Neural progenitor cell (in vitro differentiated cells): ENCODE measurements at regions not wholly inside any gene's neighbourhood (a gene's known extent, or its start where the extent isn't known, plus 50 kb on each side); places are given as distances from the start of the nearest gene placed in this dataset.

Experiments used
- DNase-seq: peaks from one replicate; pipeline ENCODE4 v3.0.0-alpha.2; 2016; ENCODE audit warnings: low spot score
- H2AFZ ChIP-seq: fragments of 200-600 bp; sonication (generic); replicated peaks from 2 replicates; pipeline ENCODE4 v1.6.1; 2016; ENCODE audit warnings: antibody characterized with exemption
- H3F3A ChIP-seq: fragments of 200-600 bp; sonication (generic); 2 replicates; pipeline ENCODE4 v1.6.1; 2016; ENCODE audit warnings: antibody characterized with exemption, low read depth
- H3K27ac ChIP-seq: fragments of 200-600 bp; sonication (generic); 2 replicates; pipeline ENCODE4 v1.5.1; 2016; ENCODE audit warnings: mild to moderate bottlenecking
- H3K27me3 ChIP-seq: fragments of 200-600 bp; sonication (generic); 2 replicates; pipeline ENCODE4 v1.6.1; 2016; ENCODE audit warnings: mild to moderate bottlenecking, moderate library complexity
- H3K36me3 ChIP-seq: fragments of 200-600 bp; sonication (generic); 2 replicates; pipeline ENCODE4 v1.5.1; 2016
- H3K4me1 ChIP-seq: fragments of 200-600 bp; sonication (generic); 2 replicates; pipeline ENCODE4 v1.6.1; 2016; ENCODE audit warnings: mixed run types
- H3K4me2 ChIP-seq: fragments of 200-600 bp; sonication (generic); 2 replicates; pipeline ENCODE4 v1.6.1; 2016
- H3K4me3 ChIP-seq: fragments of 200-600 bp; sonication (generic); 2 replicates; pipeline ENCODE4 v1.5.1; 2016
- H3K79me2 ChIP-seq: fragments of 200-600 bp; sonication (generic); 2 replicates; pipeline ENCODE4 v1.6.1; 2016; ENCODE audit warnings: low read depth
- H3K9ac ChIP-seq: fragments of 200-600 bp; sonication (generic); 2 replicates; pipeline ENCODE4 v1.6.1; 2016
- H3K9me3 ChIP-seq: fragments of 200-600 bp; sonication (generic); 2 replicates; pipeline ENCODE4 v1.5.1; 2016; ENCODE audit warnings: low read depth
- H4K20me1 ChIP-seq: fragments of 200-600 bp; sonication (generic); 2 replicates; pipeline ENCODE4 v1.6.1; 2016; ENCODE audit warnings: low read depth
- H3K27ac Mint-ChIP-seq: 3 replicates; pipeline ENCODE4 v1.8.0; 2021; ENCODE audit warnings: mixed read lengths
- H3K27me3 Mint-ChIP-seq: 2 replicates; pipeline ENCODE4 v1.8.0; 2022; ENCODE audit warnings: low read depth, mild to moderate bottlenecking, inconsistent platforms, moderate library complexity, mixed read lengths; ENCODE audit not compliant: insufficient read depth
- H3K36me3 Mint-ChIP-seq: 3 replicates; pipeline ENCODE4 v1.8.0; 2021; ENCODE audit warnings: mixed read lengths
- H3K4me1 Mint-ChIP-seq: 3 replicates; pipeline ENCODE4 v1.8.0; 2021; ENCODE audit warnings: mixed read lengths
- H3K4me3 Mint-ChIP-seq: 3 replicates; pipeline ENCODE4 v1.8.0; 2021; ENCODE audit warnings: mild to moderate bottlenecking, moderate library complexity, mixed read lengths
- H3K9me3 Mint-ChIP-seq: 3 replicates; pipeline ENCODE4 v1.8.0; 2020; ENCODE audit warnings: mixed read lengths
- CTCF ChIP-seq: fragments of 200-600 bp; sonication (generic); IDR thresholded peaks from 2 replicates; pipeline ENCODE4 v1.5.1; 2017; ENCODE audit warnings: antibody characterized with exemption, mild to moderate bottlenecking
- EZH2 ChIP-seq: fragments of 200-600 bp; sonication (generic); IDR thresholded peaks from 2 replicates; pipeline ENCODE4 v1.6.1; 2017; ENCODE audit warnings: antibody characterized with exemption, mild to moderate bottlenecking, moderate library complexity
- EZH2phosphoT487 ChIP-seq: fragments of 200-600 bp; sonication (generic); IDR thresholded peaks from 2 replicates; pipeline ENCODE4 v1.6.1; 2017; ENCODE audit warnings: antibody characterized with exemption

DNA sequence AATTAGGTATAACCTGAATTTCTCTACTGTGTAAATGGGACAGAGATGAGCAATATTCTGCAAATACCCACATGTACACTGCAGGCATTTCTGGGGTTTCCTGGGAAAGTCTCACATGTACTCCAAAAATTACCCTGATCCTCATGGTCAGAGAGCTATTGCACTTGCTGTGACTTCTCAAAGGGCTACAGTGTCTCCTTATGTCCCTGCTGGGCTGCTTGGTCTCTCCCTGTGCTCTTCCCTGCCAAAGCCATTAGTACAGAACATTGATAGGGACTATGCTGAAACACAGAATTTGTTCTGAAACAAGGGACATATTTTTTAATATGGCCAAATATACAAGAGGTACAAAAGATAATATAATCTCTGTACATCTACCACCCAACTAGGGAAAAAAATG is 924.4 kb upstream of the NXPH2 start:
- Mint-ChIP-seq H3K36me3 (no peaks in the 10 kb centered on the region), H3K27ac (no peak overlapping the region), H3K27me3 (no peaks in the 10 kb centered on the region), H3K9me3 (no peaks in the 10 kb centered on the region), H3K4me1 (no peaks in the 10 kb centered on the region), H3K4me3 (no peak overlapping the region)
- Histone ChIP-seq H3K4me2 (no peak overlapping the region), H2AFZ (no peak overlapping the region), H3K27me3 (no peaks in the 10 kb centered on the region), H3K36me3 (no peaks in the 10 kb centered on the region), H3K9me3 (no peaks in the 10 kb centered on the region), H3K4me3 (no peak overlapping the region), H3K4me1 (no peaks in the 10 kb centered on the region), H3K27ac (no peak overlapping the region), H3F3A (no peaks in the 10 kb centered on the region), H3K79me2 (no peaks in the 10 kb centered on the region), H3K9ac (no peak overlapping the region), H4K20me1 (no peaks in the 10 kb centered on the region)
- no peak for DNase-seq
- no peak for TF ChIP-seq EZH2phosphoT487
- TF ChIP-seq CTCF: no peak
- TF ChIP-seq EZH2: no peak

GRCh38 chr2:139694327-139694726 is 914.1 kb upstream of the NXPH2 start:
- no peaks in the 10 kb centered on the region for H3K9me3 Mint-ChIP-seq
- no peak overlapping the region for H3K27ac Mint-ChIP-seq
- Histone ChIP-seq H3K27me3 (no peaks in the 10 kb centered on the region), H3K36me3 (no peaks in the 10 kb centered on the region), H3K4me3 (no peak overlapping the region), H3K4me2 (no peak overlapping the region), H3K27ac (no peak overlapping the region), H3F3A (no peaks in the 10 kb centered on the region), H3K79me2 (no peaks in the 10 kb centered on the region), H3K4me1 (peaks cover 7% of the 10 kb centered on the region), H4K20me1 (no peaks in the 10 kb centered on the region), H3K9me3 (no peaks in the 10 kb centered on the region), H3K9ac (no peak overlapping the region), H2AFZ (no peak overlapping the region)
- peaks cover 2% of the 10 kb centered on the region for H3K27me3 Mint-ChIP-seq
- no peak overlapping the region for H3K4me3 Mint-ChIP-seq
- no peak for TF ChIP-seq CTCF
- TF ChIP-seq EZH2: no peak
- TF ChIP-seq EZH2phosphoT487: no peak
- no peaks in the 10 kb centered on the region for H3K36me3 Mint-ChIP-seq
- H3K4me1 Mint-ChIP-seq: no peaks in the 10 kb centered on the region
- no peak for DNase-seq

DNA sequence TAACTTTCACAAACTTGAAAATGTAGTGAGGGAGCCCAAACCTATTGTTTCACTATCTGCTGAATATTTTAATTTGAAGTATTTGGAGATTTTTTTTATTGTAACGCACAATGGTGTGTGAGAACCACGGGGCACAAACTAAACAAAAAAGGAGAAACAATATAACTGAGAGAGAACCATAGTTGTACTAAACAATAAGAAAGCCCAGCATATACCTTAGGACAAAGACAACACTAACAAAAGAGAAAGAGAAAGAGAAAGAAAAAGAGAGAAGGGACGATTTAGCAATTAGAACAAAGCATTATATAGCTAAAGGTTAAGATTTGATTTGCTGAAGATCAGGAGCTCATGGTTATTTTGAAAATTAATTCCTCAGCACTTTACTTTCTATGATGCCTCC is 906.0 kb upstream of the NXPH2 start:
- no peak overlapping the region for H3K27ac Mint-ChIP-seq

More for the DNA sequence above, 906.0 kb upstream of the NXPH2 start:
- no peaks in the 10 kb centered on the region for H4K20me1 ChIP-seq
- TF ChIP-seq EZH2 (no peak), CTCF (no peak), EZH2phosphoT487 (no peak)
- no peak for DNase-seq
- H3K79me2 ChIP-seq: no peaks in the 10 kb centered on the region
- no peaks in the 10 kb centered on the region for H3F3A ChIP-seq
- peaks cover 2% of the 10 kb centered on the region for H3K27me3 Mint-ChIP-seq
- H3K4me1 ChIP-seq: peaks cover 20% of the 10 kb centered on the region
- H3K27me3 ChIP-seq: no peaks in the 10 kb centered on the region
- H3K9me3 Mint-ChIP-seq: no peaks in the 10 kb centered on the region
- H3K4me3 Mint-ChIP-seq: no peak overlapping the region
- H3K36me3 Mint-ChIP-seq: no peaks in the 10 kb centered on the region
- H3K4me2 ChIP-seq: no peak overlapping the region
- H3K9ac ChIP-seq: no peak overlapping the region
- H2AFZ ChIP-seq: no peak overlapping the region
- H3K9me3 ChIP-seq: no peaks in the 10 kb centered on the region
- no peak overlapping the region for H3K4me3 ChIP-seq
- H3K36me3 ChIP-seq: no peaks in the 10 kb centered on the region
- no peak overlapping the region for H3K27ac ChIP-seq
- H3K4me1 Mint-ChIP-seq: peaks cover 11% of the 10 kb centered on the region
